ENCODE measurements at regions not wholly inside any gene's neighbourhood (a gene's known extent, or its start where the extent isn't known, plus 50 kb on each side); places are given as distances from the start of the nearest gene placed in this dataset.
"Not testable (repeated sequence)": the region's sequence is repeated elsewhere in the genome, so short reads cannot be mapped to it uniquely, and the experiment has no call there.

DNA sequence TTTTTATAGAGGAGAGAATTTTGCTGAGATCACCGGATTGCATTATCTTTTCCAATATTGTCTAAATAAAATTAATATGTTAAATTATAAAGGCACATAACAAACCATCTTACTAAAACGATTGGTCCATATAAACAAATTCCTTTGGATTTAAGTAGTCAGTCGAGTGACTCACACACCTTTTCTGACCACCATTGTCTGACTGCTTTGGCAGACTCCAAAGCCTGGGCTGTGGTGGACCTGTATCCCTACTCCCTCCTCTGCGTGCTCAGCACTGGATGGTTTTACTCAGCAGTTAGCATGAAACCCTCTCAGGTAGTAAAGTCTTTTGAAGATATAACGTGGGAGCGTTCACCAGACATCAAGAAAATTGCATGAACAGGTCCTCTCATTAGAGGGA, 134.2 kb downstream of the BCL2L11 start:
- H3K27ac Mint-ChIP-seq; DNase-seq; H3K36me3 Mint-ChIP-seq (ENCODE audit: low read depth); POLR2A ChIA-PET; H3K4me3 Mint-ChIP-seq; H3K27me3 Mint-ChIP-seq; ATAC-seq; H3K9me3 Mint-ChIP-seq (ENCODE audit: low read depth); CTCF ChIA-PET; intact Hi-C loops (cut with DNase I, micrococcal nuclease); H3K4me1 Mint-ChIP-seq: not testable (repeated sequence)

DNA sequence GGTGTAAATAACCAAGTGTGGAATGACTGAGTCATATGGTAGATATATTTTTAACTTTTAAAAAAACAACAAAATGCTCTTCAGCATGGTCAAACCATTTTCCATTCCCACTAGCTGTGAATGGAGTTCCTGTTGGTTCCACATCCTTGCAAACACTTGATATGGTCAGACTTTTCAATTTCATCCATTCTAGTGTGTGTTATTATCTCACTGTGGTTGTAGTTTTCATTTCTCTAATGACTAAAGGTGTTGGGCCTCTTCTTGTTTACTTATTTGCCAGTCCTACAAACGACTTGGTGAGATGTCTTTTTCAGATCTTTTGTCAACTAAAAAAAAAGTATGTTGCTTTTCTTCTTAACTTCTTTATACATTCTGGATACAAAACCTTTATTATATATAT, 135.9 kb downstream of the BCL2L11 start:
- H3K27ac Mint-ChIP-seq; H3K9me3 Mint-ChIP-seq (ENCODE audit: low read depth); H3K36me3 Mint-ChIP-seq (ENCODE audit: low read depth); CTCF ChIA-PET; H3K27me3 Mint-ChIP-seq; intact Hi-C loops (cut with DNase I, micrococcal nuclease); ATAC-seq; H3K4me1 Mint-ChIP-seq; POLR2A ChIA-PET; DNase-seq; H3K4me3 Mint-ChIP-seq: not testable (repeated sequence)

DNA sequence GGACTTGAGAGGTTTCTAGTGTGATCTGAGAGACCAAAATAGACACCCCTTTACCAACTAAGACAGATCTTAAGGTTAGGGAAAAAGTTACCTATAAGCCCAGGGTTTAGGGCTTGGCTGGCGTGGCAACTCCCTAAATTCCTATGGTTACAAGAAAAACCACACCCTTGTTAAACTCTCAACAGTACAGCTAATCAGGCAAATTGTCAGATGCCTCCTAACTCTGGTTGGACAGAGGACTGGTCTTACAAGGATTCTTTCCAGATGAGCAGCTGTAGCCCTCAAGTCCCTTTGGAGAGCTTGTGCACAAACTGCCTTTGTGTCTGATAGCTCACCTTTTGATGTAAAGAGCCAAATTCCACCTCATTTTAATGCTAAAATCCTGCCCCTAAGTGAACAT, 136.9 kb downstream of the BCL2L11 start:
- H3K4me1 Mint-ChIP-seq; intact Hi-C loops (cut with DNase I, micrococcal nuclease); H3K36me3 Mint-ChIP-seq (ENCODE audit: low read depth); CTCF ChIA-PET; H3K4me3 Mint-ChIP-seq; POLR2A ChIA-PET; DNase-seq; H3K27me3 Mint-ChIP-seq; ATAC-seq; H3K27ac Mint-ChIP-seq; H3K9me3 Mint-ChIP-seq (ENCODE audit: low read depth): not testable (repeated sequence)

- H3K4me3 Mint-ChIP-seq; POLR2A ChIA-PET; CTCF ChIA-PET; H3K27ac Mint-ChIP-seq; H3K27me3 Mint-ChIP-seq; DNase-seq; H3K36me3 Mint-ChIP-seq (ENCODE audit: low read depth); intact Hi-C loops (cut with DNase I, micrococcal nuclease); H3K9me3 Mint-ChIP-seq (ENCODE audit: low read depth); H3K4me1 Mint-ChIP-seq: not testable (repeated sequence)
- peak; percentile 68 for ATAC-seq
Observed at GRCh38 chr2:111258318-111258717, 137.6 kb downstream of the BCL2L11 start.

- ATAC-seq; DNase-seq; POLR2A ChIA-PET; H3K36me3 Mint-ChIP-seq (ENCODE audit: low read depth); H3K27me3 Mint-ChIP-seq; H3K27ac Mint-ChIP-seq; CTCF ChIA-PET; H3K4me3 Mint-ChIP-seq; H3K4me1 Mint-ChIP-seq; intact Hi-C loops (cut with DNase I, micrococcal nuclease); H3K9me3 Mint-ChIP-seq (ENCODE audit: low read depth): not testable (repeated sequence)
Observed at GRCh38 chr2:111262627-111263379, 142.1 kb downstream of the BCL2L11 start.

GRCh38 chr2:111263380-111264017, 142.8 kb downstream of the BCL2L11 start:
- H3K36me3 Mint-ChIP-seq (ENCODE audit: low read depth); H3K4me3 Mint-ChIP-seq; POLR2A ChIA-PET; DNase-seq; H3K4me1 Mint-ChIP-seq; H3K27me3 Mint-ChIP-seq; intact Hi-C loops (cut with DNase I, micrococcal nuclease); ATAC-seq; H3K27ac Mint-ChIP-seq; H3K9me3 Mint-ChIP-seq (ENCODE audit: low read depth); CTCF ChIA-PET: not testable (repeated sequence)

GRCh38 chr2:111264956-111265355, 144.2 kb downstream of the BCL2L11 start:
- H3K36me3 Mint-ChIP-seq (ENCODE audit: low read depth); H3K9me3 Mint-ChIP-seq (ENCODE audit: low read depth); ATAC-seq; intact Hi-C loops (cut with DNase I, micrococcal nuclease); CTCF ChIA-PET; H3K27ac Mint-ChIP-seq; H3K4me3 Mint-ChIP-seq; POLR2A ChIA-PET; H3K27me3 Mint-ChIP-seq; DNase-seq; H3K4me1 Mint-ChIP-seq: not testable (repeated sequence)

- ATAC-seq; POLR2A ChIA-PET; CTCF ChIA-PET; H3K9me3 Mint-ChIP-seq (ENCODE audit: low read depth); H3K27me3 Mint-ChIP-seq; H3K4me3 Mint-ChIP-seq; H3K27ac Mint-ChIP-seq; intact Hi-C loops (cut with DNase I, micrococcal nuclease); H3K36me3 Mint-ChIP-seq (ENCODE audit: low read depth); H3K4me1 Mint-ChIP-seq; DNase-seq: not testable (repeated sequence)
Observed at GRCh38 chr2:111266556-111266955, 145.8 kb downstream of the BCL2L11 start.

- H3K36me3 Mint-ChIP-seq (ENCODE audit: low read depth); H3K27me3 Mint-ChIP-seq; ATAC-seq; H3K27ac Mint-ChIP-seq; POLR2A ChIA-PET; DNase-seq; H3K9me3 Mint-ChIP-seq (ENCODE audit: low read depth); CTCF ChIA-PET; intact Hi-C loops (cut with DNase I, micrococcal nuclease); H3K4me3 Mint-ChIP-seq; H3K4me1 Mint-ChIP-seq: not testable (repeated sequence)
Observed at GRCh38 chr2:111267038-111267437, 146.3 kb downstream of the BCL2L11 start.

DNA sequence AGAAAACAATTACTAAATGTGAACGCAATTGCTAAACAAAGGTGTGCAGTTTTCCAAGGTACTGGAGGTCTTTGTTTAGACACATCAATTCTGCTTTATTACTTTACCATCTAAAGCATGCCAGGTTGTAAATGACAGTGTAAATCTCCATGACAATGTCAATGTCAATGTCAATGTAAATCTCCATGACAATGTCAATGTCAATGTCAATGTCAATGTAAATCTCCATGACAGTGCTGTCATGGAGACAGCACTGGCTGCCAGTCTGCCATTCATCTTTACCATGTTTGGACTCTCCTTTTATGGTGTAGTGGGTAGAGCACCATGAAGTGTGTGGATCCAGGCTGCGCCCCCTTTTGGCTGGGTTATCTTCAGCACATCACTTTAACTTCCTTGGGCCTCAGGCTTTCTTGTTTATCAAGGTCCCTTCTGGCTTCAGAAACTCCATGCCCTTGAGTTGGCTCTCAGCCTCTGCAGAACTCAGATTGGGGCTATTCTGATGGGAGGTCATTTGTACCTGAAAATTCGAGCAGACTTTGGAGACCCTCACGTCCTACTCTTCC, 149.1 kb downstream of the BCL2L11 start:
- POLR2A ChIA-PET, result not testable (repeated sequence)

DNA sequence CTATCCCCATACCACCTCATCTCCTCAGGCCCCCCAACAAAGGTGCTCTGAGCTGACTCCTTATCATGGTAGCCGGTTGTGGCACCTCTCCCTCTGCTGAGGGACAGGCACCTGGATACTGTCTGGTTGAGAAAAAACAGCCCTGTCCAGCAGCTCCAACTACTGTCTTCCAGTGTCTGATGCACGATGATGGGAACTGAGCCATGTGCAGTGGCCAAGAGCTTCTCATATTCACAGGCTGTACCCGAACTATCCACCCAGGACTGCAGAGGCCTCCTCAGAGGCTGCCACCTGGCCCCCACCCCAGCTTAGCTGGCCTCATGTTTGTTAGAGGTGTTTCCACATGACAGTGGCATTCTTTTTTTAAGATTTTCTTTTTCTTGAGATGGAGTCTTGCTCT, 149.9 kb downstream of the BCL2L11 start:
- H3K36me3 Mint-ChIP-seq (ENCODE audit: low read depth); H3K9me3 Mint-ChIP-seq (ENCODE audit: low read depth); POLR2A ChIA-PET; H3K27ac Mint-ChIP-seq; H3K4me3 Mint-ChIP-seq; ATAC-seq; DNase-seq; intact Hi-C loops (cut with DNase I, micrococcal nuclease); H3K4me1 Mint-ChIP-seq; CTCF ChIA-PET; H3K27me3 Mint-ChIP-seq: not testable (repeated sequence)

More for the DNA sequence above, 149.1 kb downstream of the BCL2L11 start:
- ATAC-seq; H3K4me3 Mint-ChIP-seq; H3K4me1 Mint-ChIP-seq; H3K27me3 Mint-ChIP-seq; H3K36me3 Mint-ChIP-seq (ENCODE audit: low read depth); H3K9me3 Mint-ChIP-seq (ENCODE audit: low read depth); intact Hi-C loops (cut with DNase I, micrococcal nuclease); DNase-seq; H3K27ac Mint-ChIP-seq; CTCF ChIA-PET: not testable (repeated sequence)

DNA sequence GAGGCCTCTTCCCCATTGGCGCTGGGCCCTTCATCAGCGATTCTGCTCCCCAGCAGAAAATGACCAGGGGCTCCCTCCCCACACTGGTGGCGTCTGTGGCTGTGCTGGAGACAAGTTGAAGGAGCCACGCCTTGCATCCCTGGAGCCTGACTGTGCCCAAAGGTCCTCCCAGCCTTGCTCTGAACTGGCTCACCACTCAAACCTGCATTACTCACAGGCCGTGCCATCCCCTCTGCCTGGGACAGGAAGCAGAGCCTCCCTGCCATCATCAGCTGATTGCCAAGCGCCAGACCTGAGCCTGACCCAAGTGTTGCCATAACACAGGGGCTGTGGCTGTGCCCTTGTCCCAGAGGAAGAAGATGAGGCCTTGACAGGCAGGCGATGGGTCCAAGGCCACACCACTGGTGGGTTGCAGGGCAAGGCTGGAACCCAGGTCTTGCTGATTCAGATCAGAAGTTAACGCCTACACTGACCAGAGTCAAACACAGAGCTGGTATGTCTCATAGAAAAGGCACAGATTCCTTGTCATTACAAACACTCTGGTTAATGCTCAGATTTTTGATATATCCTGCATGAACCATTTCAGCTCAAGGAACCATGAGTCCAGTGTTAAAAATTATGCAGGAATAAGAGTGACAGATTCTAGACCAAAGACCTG, 151.1 kb downstream of the BCL2L11 start:
- CTCF ChIA-PET; H3K4me1 Mint-ChIP-seq; H3K4me3 Mint-ChIP-seq; H3K27ac Mint-ChIP-seq; H3K27me3 Mint-ChIP-seq; H3K36me3 Mint-ChIP-seq (ENCODE audit: low read depth); H3K9me3 Mint-ChIP-seq (ENCODE audit: low read depth); POLR2A ChIA-PET; DNase-seq; intact Hi-C loops (cut with DNase I, micrococcal nuclease): not testable (repeated sequence)
- peak; percentile 76 for ATAC-seq

Data from activated CD4-positive, alpha-beta T cell treated with anti-CD3 and anti-CD28 coated beads for 36 hours (primary cell).